K562 (cell line): ENCODE measurements at regions not wholly inside any gene's neighbourhood (a gene's known extent, or its start where the extent isn't known, plus 50 kb on each side); places are given as distances from the start of the nearest gene placed in this dataset.

Experiments
- MAFK ChIP-seq: IDR thresholded peaks from 2 replicates; pipeline ENCODE4 v1.6.1; 2011; ENCODE audit warnings: low read length, improper control_type of control experiment
- SMARCA4 ChIP-seq: fragments of 450-650 bp; IDR thresholded peaks from 2 replicates; pipeline ENCODE4 v1.6.1; 2016
- TF ChIP-seq, protein P1 (sequence below), 2 experiments: fragments of 450-650 bp in 1 of 2; sonication (generic) in 1 of 2; formaldehyde crosslinking in 1 of 2; IDR thresholded peaks; 2 replicates each; pipeline versions ENCODE4 v1.7.1 to v1.9.0; 2016 to 2022; ENCODE audit warnings: inconsistent platforms in 1 of 2, mild to moderate bottlenecking in 1 of 2, missing genetic modification reagents in 1 of 2

DNA sequence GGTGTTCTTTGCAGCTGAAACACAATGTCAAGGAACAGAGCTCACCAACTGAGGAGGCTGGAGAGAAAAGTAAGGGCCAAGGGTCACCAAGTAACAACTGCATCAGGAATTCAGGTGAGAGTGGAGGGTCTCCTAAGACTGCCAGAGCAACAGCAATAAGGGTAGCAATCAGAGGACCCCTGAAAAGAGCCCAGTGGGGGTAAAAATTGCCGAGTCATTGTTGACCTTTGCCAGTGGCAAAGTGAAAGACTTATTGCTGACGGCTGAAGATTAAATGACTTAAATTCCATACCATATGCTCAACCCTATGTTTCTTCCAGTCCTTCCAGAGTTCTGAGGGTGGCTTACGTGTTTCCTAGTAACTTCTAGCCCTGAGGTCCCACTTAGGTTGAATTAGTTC lies 51.9 kb upstream of the ARHGAP42 start (continued):
- TF ChIP-seq, protein P1, sequence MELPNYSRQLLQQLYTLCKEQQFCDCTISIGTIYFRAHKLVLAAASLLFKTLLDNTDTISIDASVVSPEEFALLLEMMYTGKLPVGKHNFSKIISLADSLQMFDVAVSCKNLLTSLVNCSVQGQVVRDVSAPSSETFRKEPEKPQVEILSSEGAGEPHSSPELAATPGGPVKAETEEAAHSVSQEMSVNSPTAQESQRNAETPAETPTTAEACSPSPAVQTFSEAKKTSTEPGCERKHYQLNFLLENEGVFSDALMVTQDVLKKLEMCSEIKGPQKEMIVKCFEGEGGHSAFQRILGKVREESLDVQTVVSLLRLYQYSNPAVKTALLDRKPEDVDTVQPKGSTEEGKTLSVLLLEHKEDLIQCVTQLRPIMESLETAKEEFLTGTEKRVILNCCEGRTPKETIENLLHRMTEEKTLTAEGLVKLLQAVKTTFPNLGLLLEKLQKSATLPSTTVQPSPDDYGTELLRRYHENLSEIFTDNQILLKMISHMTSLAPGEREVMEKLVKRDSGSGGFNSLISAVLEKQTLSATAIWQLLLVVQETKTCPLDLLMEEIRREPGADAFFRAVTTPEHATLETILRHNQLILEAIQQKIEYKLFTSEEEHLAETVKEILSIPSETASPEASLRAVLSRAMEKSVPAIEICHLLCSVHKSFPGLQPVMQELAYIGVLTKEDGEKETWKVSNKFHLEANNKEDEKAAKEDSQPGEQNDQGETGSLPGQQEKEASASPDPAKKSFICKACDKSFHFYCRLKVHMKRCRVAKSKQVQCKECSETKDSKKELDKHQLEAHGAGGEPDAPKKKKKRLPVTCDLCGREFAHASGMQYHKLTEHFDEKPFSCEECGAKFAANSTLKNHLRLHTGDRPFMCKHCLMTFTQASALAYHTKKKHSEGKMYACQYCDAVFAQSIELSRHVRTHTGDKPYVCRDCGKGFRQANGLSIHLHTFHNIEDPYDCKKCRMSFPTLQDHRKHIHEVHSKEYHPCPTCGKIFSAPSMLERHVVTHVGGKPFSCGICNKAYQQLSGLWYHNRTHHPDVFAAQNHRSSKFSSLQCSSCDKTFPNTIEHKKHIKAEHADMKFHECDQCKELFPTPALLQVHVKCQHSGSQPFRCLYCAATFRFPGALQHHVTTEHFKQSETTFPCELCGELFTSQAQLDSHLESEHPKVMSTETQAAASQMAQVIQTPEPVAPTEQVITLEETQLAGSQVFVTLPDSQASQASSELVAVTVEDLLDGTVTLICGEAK (IDR thresholded peaks at IDR 0.05): no peak
- TF ChIP-seq, protein P1 (CRISPR knock-in tag; IDR thresholded peaks at IDR 0.05): no peak
- TF ChIP-seq SMARCA4 (0 out of 2 replicates have a peak, but pooled peaks have one; percentile 29), MAFK (peak; percentile 71)
